Stimulated activated CD4-positive, alpha-beta T cell treated with anti-CD3 and anti-CD28 coated beads, TNF-alpha, amount 100 ng/mL, for 24 hours (primary cell): ENCODE measurements at regions not wholly inside any gene's neighbourhood (a gene's known extent, or its start where the extent isn't known, plus 50 kb on each side); places are given as distances from the start of the nearest gene placed in this dataset.

Source experiments
- DNase-seq, 3 experiments: peaks; one replicate each; pipeline ENCODE4 v3.0.0-alpha.2; 2020; ENCODE audit warnings: low read depth in 3 of 3

GRCh38 chr9:16025627-16026026, 472.8 kb downstream of the CCDC171 start:
- DNase-seq: no peak

- no peak for DNase-seq
Observed at GRCh38 chr9:16026886-16027285, 474.0 kb downstream of the CCDC171 start.

GRCh38 chr9:16028548-16028947, 475.7 kb downstream of the CCDC171 start:
- DNase-seq: no peak

- no peak for DNase-seq
Observed at GRCh38 chr9:16029046-16029615, 476.3 kb downstream of the CCDC171 start.

GRCh38 chr9:16029796-16030363, 477.0 kb downstream of the CCDC171 start:
- no peak for DNase-seq

- peak in 1 of 3 experiments; percentile 4 for DNase-seq
Observed at GRCh38 chr9:16030528-16031185, 477.8 kb downstream of the CCDC171 start.

- no peak for DNase-seq
Observed at GRCh38 chr9:16031486-16031885, 478.6 kb downstream of the CCDC171 start.

- no peak for DNase-seq
Observed at GRCh38 chr9:16031971-16032370, 479.1 kb downstream of the CCDC171 start.

- DNase-seq: no peak
Observed at GRCh38 chr9:16032799-16033198, 480.0 kb downstream of the CCDC171 start.

- DNase-seq: no peak
Observed at GRCh38 chr9:16033253-16033652, 480.4 kb downstream of the CCDC171 start.

GRCh38 chr9:16033921-16034691, 481.3 kb downstream of the CCDC171 start:
- no peak for DNase-seq

GRCh38 chr9:16039218-16039987, 486.6 kb downstream of the CCDC171 start:
- no peak for DNase-seq

GRCh38 chr9:16039988-16040761, 487.3 kb downstream of the CCDC171 start:
- no peak for DNase-seq

GRCh38 chr9:16043756-16044578, 491.1 kb downstream of the CCDC171 start:
- DNase-seq: no peak

- DNase-seq: no peak
Observed at GRCh38 chr9:16044579-16044881, 491.7 kb downstream of the CCDC171 start.

- no peak for DNase-seq
Observed at GRCh38 chr9:16045651-16046280, 492.9 kb downstream of the CCDC171 start.

- DNase-seq: no peak
Observed at GRCh38 chr9:16046713-16047112, 493.9 kb downstream of the CCDC171 start.

GRCh38 chr9:16048129-16048528, 495.3 kb downstream of the CCDC171 start:
- no peak for DNase-seq

GRCh38 chr9:16052146-16052545, 499.3 kb downstream of the CCDC171 start:
- no peak for DNase-seq
